ENCODE measurements at regions not wholly inside any gene's neighbourhood (a gene's known extent, or its start where the extent isn't known, plus 50 kb on each side); places are given as distances from the start of the nearest gene placed in this dataset.

DNA sequence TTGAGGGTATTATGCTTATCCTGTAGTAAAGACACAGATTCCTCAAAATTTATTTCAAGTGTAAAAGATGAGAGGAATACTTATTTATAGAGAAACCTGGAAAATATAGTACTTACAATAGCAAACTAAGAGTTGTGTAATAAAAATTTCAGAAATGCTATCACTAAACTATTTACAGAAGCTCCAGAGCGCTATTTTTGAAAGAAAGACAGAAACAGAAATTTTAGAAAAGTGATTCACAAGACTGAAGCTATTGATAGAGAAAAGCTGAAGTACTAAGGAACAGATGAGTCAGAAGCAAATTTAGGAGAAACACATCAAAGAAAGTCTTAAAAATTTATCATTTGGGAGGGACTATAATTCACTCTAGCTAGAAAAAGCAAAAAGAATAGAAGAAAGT, 1174.2 kb downstream of the DIAPH3 start (continued):
- TF ChIP-seq, protein P1, sequence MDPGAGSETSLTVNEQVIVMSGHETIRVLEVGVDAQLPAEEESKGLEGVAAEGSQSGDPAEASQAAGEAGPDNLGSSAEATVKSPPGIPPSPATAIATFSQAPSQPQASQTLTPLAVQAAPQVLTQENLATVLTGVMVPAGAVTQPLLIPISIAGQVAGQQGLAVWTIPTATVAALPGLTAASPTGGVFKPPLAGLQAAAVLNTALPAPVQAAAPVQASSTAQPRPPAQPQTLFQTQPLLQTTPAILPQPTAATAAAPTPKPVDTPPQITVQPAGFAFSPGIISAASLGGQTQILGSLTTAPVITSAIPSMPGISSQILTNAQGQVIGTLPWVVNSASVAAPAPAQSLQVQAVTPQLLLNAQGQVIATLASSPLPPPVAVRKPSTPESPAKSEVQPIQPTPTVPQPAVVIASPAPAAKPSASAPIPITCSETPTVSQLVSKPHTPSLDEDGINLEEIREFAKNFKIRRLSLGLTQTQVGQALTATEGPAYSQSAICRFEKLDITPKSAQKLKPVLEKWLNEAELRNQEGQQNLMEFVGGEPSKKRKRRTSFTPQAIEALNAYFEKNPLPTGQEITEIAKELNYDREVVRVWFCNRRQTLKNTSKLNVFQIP (CRISPR knock-in tag; IDR thresholded peaks at IDR 0.05; ENCODE audit: borderline replicate concordance, low read depth) = no peak
- no peak for TF ChIP-seq ISL1 (CRISPR knock-in tag; IDR thresholded peaks at IDR 0.05)

DNA sequence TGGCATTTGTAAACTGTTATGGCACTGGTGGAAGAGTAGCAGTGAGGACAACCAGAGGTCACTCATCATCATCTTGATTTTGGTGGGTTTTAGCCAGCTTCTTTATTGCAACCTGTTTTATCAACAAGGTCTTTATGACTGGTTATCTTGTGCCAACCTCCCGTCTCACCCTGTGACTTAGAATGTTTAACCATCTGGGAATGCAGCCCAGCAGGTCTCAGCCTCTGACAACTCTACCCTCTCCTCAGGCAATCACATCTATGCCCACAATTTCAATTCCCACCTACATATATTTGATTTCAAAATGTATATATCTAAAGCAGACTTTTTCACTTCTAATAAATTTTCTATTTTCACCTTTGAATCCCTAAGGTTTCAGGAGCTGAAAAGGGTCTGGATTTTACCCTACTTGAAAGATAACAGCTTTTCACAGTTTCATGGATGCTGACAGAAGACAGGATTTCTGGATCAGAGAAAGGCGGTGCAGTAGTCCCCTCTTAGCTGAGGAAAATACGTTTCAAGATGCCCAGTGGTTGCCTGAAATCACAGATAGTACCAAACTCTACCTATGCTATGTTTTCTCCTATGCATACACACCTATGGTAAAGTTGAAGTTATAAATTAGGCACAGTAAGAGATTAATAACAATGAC, 1171.8 kb downstream of the DIAPH3 start:
- no peak for TF ChIP-seq TCF4 (CRISPR knock-in tag; IDR thresholded peaks at IDR 0.05; ENCODE audit: borderline replicate concordance)
- TF ChIP-seq ZC3H10 (CRISPR knock-in tag; IDR thresholded peaks at IDR 0.05) = no peak
- no peak for TF ChIP-seq ARNTL (CRISPR knock-in tag; IDR thresholded peaks at IDR 0.05; ENCODE audit: borderline replicate concordance, low read depth)
- TF ChIP-seq, protein P2, sequence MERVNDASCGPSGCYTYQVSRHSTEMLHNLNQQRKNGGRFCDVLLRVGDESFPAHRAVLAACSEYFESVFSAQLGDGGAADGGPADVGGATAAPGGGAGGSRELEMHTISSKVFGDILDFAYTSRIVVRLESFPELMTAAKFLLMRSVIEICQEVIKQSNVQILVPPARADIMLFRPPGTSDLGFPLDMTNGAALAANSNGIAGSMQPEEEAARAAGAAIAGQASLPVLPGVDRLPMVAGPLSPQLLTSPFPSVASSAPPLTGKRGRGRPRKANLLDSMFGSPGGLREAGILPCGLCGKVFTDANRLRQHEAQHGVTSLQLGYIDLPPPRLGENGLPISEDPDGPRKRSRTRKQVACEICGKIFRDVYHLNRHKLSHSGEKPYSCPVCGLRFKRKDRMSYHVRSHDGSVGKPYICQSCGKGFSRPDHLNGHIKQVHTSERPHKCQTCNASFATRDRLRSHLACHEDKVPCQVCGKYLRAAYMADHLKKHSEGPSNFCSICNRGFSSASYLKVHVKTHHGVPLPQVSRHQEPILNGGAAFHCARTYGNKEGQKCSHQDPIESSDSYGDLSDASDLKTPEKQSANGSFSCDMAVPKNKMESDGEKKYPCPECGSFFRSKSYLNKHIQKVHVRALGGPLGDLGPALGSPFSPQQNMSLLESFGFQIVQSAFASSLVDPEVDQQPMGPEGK (CRISPR knock-in tag; IDR thresholded peaks at IDR 0.05; ENCODE audit: borderline replicate concordance) = no peak
- no peak for TF ChIP-seq BACH2 (CRISPR knock-in tag; IDR thresholded peaks at IDR 0.05; ENCODE audit: borderline replicate concordance)
- TF ChIP-seq, protein P3, sequence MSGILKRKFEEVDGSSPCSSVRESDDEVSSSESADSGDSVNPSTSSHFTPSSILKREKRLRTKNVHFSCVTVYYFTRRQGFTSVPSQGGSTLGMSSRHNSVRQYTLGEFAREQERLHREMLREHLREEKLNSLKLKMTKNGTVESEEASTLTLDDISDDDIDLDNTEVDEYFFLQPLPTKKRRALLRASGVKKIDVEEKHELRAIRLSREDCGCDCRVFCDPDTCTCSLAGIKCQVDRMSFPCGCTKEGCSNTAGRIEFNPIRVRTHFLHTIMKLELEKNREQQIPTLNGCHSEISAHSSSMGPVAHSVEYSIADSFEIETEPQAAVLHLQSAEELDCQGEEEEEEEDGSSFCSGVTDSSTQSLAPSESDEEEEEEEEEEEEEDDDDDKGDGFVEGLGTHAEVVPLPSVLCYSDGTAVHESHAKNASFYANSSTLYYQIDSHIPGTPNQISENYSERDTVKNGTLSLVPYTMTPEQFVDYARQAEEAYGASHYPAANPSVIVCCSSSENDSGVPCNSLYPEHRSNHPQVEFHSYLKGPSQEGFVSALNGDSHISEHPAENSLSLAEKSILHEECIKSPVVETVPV (CRISPR knock-in tag; IDR thresholded peaks at IDR 0.05) = no peak
- TF ChIP-seq, protein P1 (CRISPR knock-in tag; IDR thresholded peaks at IDR 0.05; ENCODE audit: borderline replicate concordance, low read depth) = no peak
- TF ChIP-seq OSR1 (CRISPR knock-in tag; IDR thresholded peaks at IDR 0.05) = no peak
- TF ChIP-seq, protein P4, sequence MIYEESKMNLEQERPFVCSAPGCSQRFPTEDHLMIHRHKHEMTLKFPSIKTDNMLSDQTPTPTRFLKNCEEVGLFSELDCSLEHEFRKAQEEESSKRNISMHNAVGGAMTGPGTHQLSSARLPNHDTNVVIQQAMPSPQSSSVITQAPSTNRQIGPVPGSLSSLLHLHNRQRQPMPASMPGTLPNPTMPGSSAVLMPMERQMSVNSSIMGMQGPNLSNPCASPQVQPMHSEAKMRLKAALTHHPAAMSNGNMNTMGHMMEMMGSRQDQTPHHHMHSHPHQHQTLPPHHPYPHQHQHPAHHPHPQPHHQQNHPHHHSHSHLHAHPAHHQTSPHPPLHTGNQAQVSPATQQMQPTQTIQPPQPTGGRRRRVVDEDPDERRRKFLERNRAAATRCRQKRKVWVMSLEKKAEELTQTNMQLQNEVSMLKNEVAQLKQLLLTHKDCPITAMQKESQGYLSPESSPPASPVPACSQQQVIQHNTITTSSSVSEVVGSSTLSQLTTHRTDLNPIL (CRISPR knock-in tag; IDR thresholded peaks at IDR 0.05; ENCODE audit: low read depth) = no peak
- no peak for TF ChIP-seq CSDC2 (CRISPR knock-in tag; IDR thresholded peaks at IDR 0.05)
- no peak for TF ChIP-seq ZNF565 (CRISPR knock-in tag; conservative IDR thresholded peaks at IDR 0.05; ENCODE audit: low read depth)
- no peak for TF ChIP-seq GLIS3 (CRISPR knock-in tag; IDR thresholded peaks at IDR 0.05)
- TF ChIP-seq ISL1 (CRISPR knock-in tag; IDR thresholded peaks at IDR 0.05) = no peak
- TF ChIP-seq ZNF70 (CRISPR knock-in tag; IDR thresholded peaks at IDR 0.05) = no peak
- TF ChIP-seq ZFP3 (CRISPR knock-in tag; IDR thresholded peaks at IDR 0.05) = no peak
- TF ChIP-seq, protein P5, sequence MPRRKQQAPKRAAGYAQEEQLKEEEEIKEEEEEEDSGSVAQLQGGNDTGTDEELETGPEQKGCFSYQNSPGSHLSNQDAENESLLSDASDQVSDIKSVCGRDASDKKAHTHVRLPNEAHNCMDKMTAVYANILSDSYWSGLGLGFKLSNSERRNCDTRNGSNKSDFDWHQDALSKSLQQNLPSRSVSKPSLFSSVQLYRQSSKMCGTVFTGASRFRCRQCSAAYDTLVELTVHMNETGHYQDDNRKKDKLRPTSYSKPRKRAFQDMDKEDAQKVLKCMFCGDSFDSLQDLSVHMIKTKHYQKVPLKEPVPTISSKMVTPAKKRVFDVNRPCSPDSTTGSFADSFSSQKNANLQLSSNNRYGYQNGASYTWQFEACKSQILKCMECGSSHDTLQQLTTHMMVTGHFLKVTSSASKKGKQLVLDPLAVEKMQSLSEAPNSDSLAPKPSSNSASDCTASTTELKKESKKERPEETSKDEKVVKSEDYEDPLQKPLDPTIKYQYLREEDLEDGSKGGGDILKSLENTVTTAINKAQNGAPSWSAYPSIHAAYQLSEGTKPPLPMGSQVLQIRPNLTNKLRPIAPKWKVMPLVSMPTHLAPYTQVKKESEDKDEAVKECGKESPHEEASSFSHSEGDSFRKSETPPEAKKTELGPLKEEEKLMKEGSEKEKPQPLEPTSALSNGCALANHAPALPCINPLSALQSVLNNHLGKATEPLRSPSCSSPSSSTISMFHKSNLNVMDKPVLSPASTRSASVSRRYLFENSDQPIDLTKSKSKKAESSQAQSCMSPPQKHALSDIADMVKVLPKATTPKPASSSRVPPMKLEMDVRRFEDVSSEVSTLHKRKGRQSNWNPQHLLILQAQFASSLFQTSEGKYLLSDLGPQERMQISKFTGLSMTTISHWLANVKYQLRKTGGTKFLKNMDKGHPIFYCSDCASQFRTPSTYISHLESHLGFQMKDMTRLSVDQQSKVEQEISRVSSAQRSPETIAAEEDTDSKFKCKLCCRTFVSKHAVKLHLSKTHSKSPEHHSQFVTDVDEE (CRISPR knock-in tag; IDR thresholded peaks at IDR 0.05) = no peak
- TF ChIP-seq ESRRG (CRISPR knock-in tag; IDR thresholded peaks at IDR 0.05) = no peak
- ATAC-seq = no peak

DNA sequence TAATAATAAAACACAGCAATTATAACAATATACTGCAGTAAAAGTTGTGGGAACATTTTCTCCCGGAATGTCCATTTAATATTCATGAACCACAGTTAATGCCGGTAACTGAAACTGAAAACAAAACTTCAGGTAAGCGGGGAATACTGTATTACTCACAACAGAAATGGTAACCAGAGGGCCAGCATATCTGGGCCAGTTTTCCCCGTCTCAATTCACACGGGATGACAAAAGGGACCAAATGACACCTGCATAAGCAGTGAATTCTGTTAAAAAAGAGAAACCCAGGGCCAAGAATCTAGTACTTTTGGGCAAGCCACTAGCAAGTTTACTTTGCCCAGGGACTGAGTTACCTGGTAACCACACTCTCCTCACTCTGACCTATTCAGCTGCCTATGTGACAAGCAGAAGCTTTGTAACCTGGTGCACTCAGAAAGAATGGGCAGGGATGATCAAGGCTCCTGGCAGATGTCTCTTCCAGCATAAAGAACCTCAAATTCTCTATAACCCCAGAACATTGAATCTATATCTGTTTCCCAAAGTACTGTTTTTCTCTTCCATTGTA, 1171.2 kb downstream of the DIAPH3 start:
- ATAC-seq = no peak
- TF ChIP-seq, protein P2 (CRISPR knock-in tag; IDR thresholded peaks at IDR 0.05; ENCODE audit: borderline replicate concordance) = no peak

Measured in SK-N-SH treated with all-trans-retinoic acid at 6 μM for 48 hours (cell line).